ENCODE measurements at regions not wholly inside any gene's neighbourhood (a gene's known extent, or its start where the extent isn't known, plus 50 kb on each side); places are given as distances from the start of the nearest gene placed in this dataset.

- Histone ChIP-seq H3K27ac (ENCODE audit: low read length) (no peak overlapping the region), H3K4me3 (ENCODE audit: low read length) (no peak overlapping the region), H3K9me3 (ENCODE audit: control insufficient read depth, low read depth, low read length) (no peaks in the 10 kb centered on the region), H3K36me3 (ENCODE audit: control insufficient read depth, low read depth, low read length) (no peaks in the 10 kb centered on the region), H3K4me1 (ENCODE audit: control insufficient read depth, low read depth, low read length) (no peaks in the 10 kb centered on the region), H3K9ac (ENCODE audit: low read length) (no peak overlapping the region), H3K27me3 (ENCODE audit: control insufficient read depth, insufficient read depth, low read length) (no peaks in the 10 kb centered on the region)
Observed at GRCh38 chr4:63020661-63021060, 1388.6 kb downstream of the TECRL start.

GRCh38 chr4:63017300-63017699, 1392.0 kb downstream of the TECRL start:
- H3K4me3 ChIP-seq (ENCODE audit: low read length) = no peak overlapping the region
- no peaks in the 10 kb centered on the region for H3K36me3 ChIP-seq (ENCODE audit: control insufficient read depth, low read depth, low read length)
- H3K9me3 ChIP-seq (ENCODE audit: control insufficient read depth, low read depth, low read length) = no peaks in the 10 kb centered on the region
- no peak overlapping the region for H3K27ac ChIP-seq (ENCODE audit: low read length)
- H3K4me1 ChIP-seq (ENCODE audit: control insufficient read depth, low read depth, low read length) = no peaks in the 10 kb centered on the region
- no peak overlapping the region for H3K9ac ChIP-seq (ENCODE audit: low read length)
- H3K27me3 ChIP-seq (ENCODE audit: control insufficient read depth, insufficient read depth, low read length) = no peaks in the 10 kb centered on the region

GRCh38 chr4:62970846-62971245, 1438.4 kb downstream of the TECRL start:
- Histone ChIP-seq H3K27ac (ENCODE audit: low read length) (no peak overlapping the region), H3K4me3 (ENCODE audit: low read length) (no peak overlapping the region), H3K27me3 (ENCODE audit: control insufficient read depth, insufficient read depth, low read length) (no peaks in the 10 kb centered on the region), H3K36me3 (ENCODE audit: control insufficient read depth, low read depth, low read length) (no peaks in the 10 kb centered on the region), H3K4me1 (ENCODE audit: control insufficient read depth, low read depth, low read length) (no peaks in the 10 kb centered on the region), H3K9me3 (ENCODE audit: control insufficient read depth, low read depth, low read length) (no peaks in the 10 kb centered on the region), H3K9ac (ENCODE audit: low read length) (no peak overlapping the region)

GRCh38 chr4:62960415-62960814, 1448.8 kb downstream of the TECRL start:
- Histone ChIP-seq H3K27ac (ENCODE audit: low read length) (no peak overlapping the region), H3K9me3 (ENCODE audit: control insufficient read depth, low read depth, low read length) (no peaks in the 10 kb centered on the region), H3K9ac (ENCODE audit: low read length) (no peak overlapping the region), H3K4me3 (ENCODE audit: low read length) (no peak overlapping the region), H3K27me3 (ENCODE audit: control insufficient read depth, insufficient read depth, low read length) (no peaks in the 10 kb centered on the region), H3K4me1 (ENCODE audit: control insufficient read depth, low read depth, low read length) (no peaks in the 10 kb centered on the region), H3K36me3 (ENCODE audit: control insufficient read depth, low read depth, low read length) (no peaks in the 10 kb centered on the region)

- no peaks in the 10 kb centered on the region for H3K36me3 ChIP-seq (ENCODE audit: control insufficient read depth, low read depth, low read length)
- H3K27ac ChIP-seq (ENCODE audit: low read length) = no peak overlapping the region
- no peaks in the 10 kb centered on the region for H3K9me3 ChIP-seq (ENCODE audit: control insufficient read depth, low read depth, low read length)
- no peaks in the 10 kb centered on the region for H3K27me3 ChIP-seq (ENCODE audit: control insufficient read depth, insufficient read depth, low read length)
- H3K4me1 ChIP-seq (ENCODE audit: control insufficient read depth, low read depth, low read length) = peaks cover 5% of the 10 kb centered on the region
- no peak overlapping the region for H3K9ac ChIP-seq (ENCODE audit: low read length)
- H3K4me3 ChIP-seq (ENCODE audit: low read length) = no peak overlapping the region
Observed at GRCh38 chr4:62953752-62954151, 1455.5 kb downstream of the TECRL start.

GRCh38 chr4:62952366-62952765, 1456.9 kb downstream of the TECRL start:
- Histone ChIP-seq H3K36me3 (ENCODE audit: control insufficient read depth, low read depth, low read length) (no peaks in the 10 kb centered on the region), H3K4me3 (ENCODE audit: low read length) (no peak overlapping the region), H3K27me3 (ENCODE audit: control insufficient read depth, insufficient read depth, low read length) (no peaks in the 10 kb centered on the region), H3K27ac (ENCODE audit: low read length) (no peak overlapping the region), H3K9me3 (ENCODE audit: control insufficient read depth, low read depth, low read length) (no peaks in the 10 kb centered on the region), H3K9ac (ENCODE audit: low read length) (no peak overlapping the region), H3K4me1 (ENCODE audit: control insufficient read depth, low read depth, low read length) (peaks cover 5% of the 10 kb centered on the region)

GRCh38 chr4:62948108-62948507, 1461.1 kb downstream of the TECRL start:
- H3K27ac ChIP-seq (ENCODE audit: low read length) = no peak overlapping the region
- H3K4me3 ChIP-seq (ENCODE audit: low read length) = no peak overlapping the region
- H3K36me3 ChIP-seq (ENCODE audit: control insufficient read depth, low read depth, low read length) = no peaks in the 10 kb centered on the region
- no peaks in the 10 kb centered on the region for H3K9me3 ChIP-seq (ENCODE audit: control insufficient read depth, low read depth, low read length)
- H3K9ac ChIP-seq (ENCODE audit: low read length) = no peak overlapping the region
- H3K4me1 ChIP-seq (ENCODE audit: control insufficient read depth, low read depth, low read length) = no peaks in the 10 kb centered on the region
- H3K27me3 ChIP-seq (ENCODE audit: control insufficient read depth, insufficient read depth, low read length) = no peaks in the 10 kb centered on the region

GRCh38 chr4:62940229-62940628, 1469.0 kb downstream of the TECRL start:
- no peaks in the 10 kb centered on the region for H3K9me3 ChIP-seq (ENCODE audit: control insufficient read depth, low read depth, low read length)
- H3K9ac ChIP-seq (ENCODE audit: low read length) = no peak overlapping the region
- H3K4me3 ChIP-seq (ENCODE audit: low read length) = no peak overlapping the region
- H3K27me3 ChIP-seq (ENCODE audit: control insufficient read depth, insufficient read depth, low read length) = no peaks in the 10 kb centered on the region
- no peaks in the 10 kb centered on the region for H3K4me1 ChIP-seq (ENCODE audit: control insufficient read depth, low read depth, low read length)
- H3K36me3 ChIP-seq (ENCODE audit: control insufficient read depth, low read depth, low read length) = no peaks in the 10 kb centered on the region
- H3K27ac ChIP-seq (ENCODE audit: low read length) = no peak overlapping the region

- no peak overlapping the region for H3K9ac ChIP-seq (ENCODE audit: low read length)
Observed at GRCh38 chr4:62930884-62931283, 1478.4 kb downstream of the TECRL start.

GRCh38 chr4:62928483-62928882, 1480.8 kb downstream of the TECRL start:
- Histone ChIP-seq H3K4me3 (ENCODE audit: low read length) (no peak overlapping the region), H3K9me3 (ENCODE audit: control insufficient read depth, low read depth, low read length) (no peaks in the 10 kb centered on the region), H3K36me3 (ENCODE audit: control insufficient read depth, low read depth, low read length) (no peaks in the 10 kb centered on the region), H3K27me3 (ENCODE audit: control insufficient read depth, insufficient read depth, low read length) (no peaks in the 10 kb centered on the region), H3K4me1 (ENCODE audit: control insufficient read depth, low read depth, low read length) (no peaks in the 10 kb centered on the region), H3K9ac (ENCODE audit: low read length) (no peak overlapping the region), H3K27ac (ENCODE audit: low read length) (no peak overlapping the region)

More at GRCh38 chr4:62930884-62931283, 1478.4 kb downstream of the TECRL start:
- Histone ChIP-seq H3K9me3 (ENCODE audit: control insufficient read depth, low read depth, low read length) (no peaks in the 10 kb centered on the region), H3K27ac (ENCODE audit: low read length) (no peak overlapping the region), H3K27me3 (ENCODE audit: control insufficient read depth, insufficient read depth, low read length) (no peaks in the 10 kb centered on the region), H3K4me1 (ENCODE audit: control insufficient read depth, low read depth, low read length) (no peaks in the 10 kb centered on the region), H3K4me3 (ENCODE audit: low read length) (no peak overlapping the region), H3K36me3 (ENCODE audit: control insufficient read depth, low read depth, low read length) (no peaks in the 10 kb centered on the region)

GRCh38 chr4:62927574-62927973, 1481.7 kb downstream of the TECRL start:
- H3K9me3 ChIP-seq (ENCODE audit: control insufficient read depth, low read depth, low read length) = no peaks in the 10 kb centered on the region
- H3K9ac ChIP-seq (ENCODE audit: low read length) = no peak overlapping the region

GRCh38 chr4:62923783-62924182, 1485.5 kb downstream of the TECRL start:
- H3K4me1 ChIP-seq (ENCODE audit: control insufficient read depth, low read depth, low read length) = no peaks in the 10 kb centered on the region
- H3K27ac ChIP-seq (ENCODE audit: low read length) = no peak overlapping the region
- H3K4me3 ChIP-seq (ENCODE audit: low read length) = no peak overlapping the region
- no peaks in the 10 kb centered on the region for H3K9me3 ChIP-seq (ENCODE audit: control insufficient read depth, low read depth, low read length)
- H3K27me3 ChIP-seq (ENCODE audit: control insufficient read depth, insufficient read depth, low read length) = no peaks in the 10 kb centered on the region
- no peaks in the 10 kb centered on the region for H3K36me3 ChIP-seq (ENCODE audit: control insufficient read depth, low read depth, low read length)
- H3K9ac ChIP-seq (ENCODE audit: low read length) = no peak overlapping the region

More at GRCh38 chr4:62927574-62927973, 1481.7 kb downstream of the TECRL start:
- Histone ChIP-seq H3K4me1 (ENCODE audit: control insufficient read depth, low read depth, low read length) (no peaks in the 10 kb centered on the region), H3K36me3 (ENCODE audit: control insufficient read depth, low read depth, low read length) (no peaks in the 10 kb centered on the region), H3K27ac (ENCODE audit: low read length) (no peak overlapping the region), H3K27me3 (ENCODE audit: control insufficient read depth, insufficient read depth, low read length) (no peaks in the 10 kb centered on the region), H3K4me3 (ENCODE audit: low read length) (no peak overlapping the region)

All from iPS-18a (cell line).